HUES64 (cell line): ENCODE measurements at regions not wholly inside any gene's neighbourhood (a gene's known extent, or its start where the extent isn't known, plus 50 kb on each side); places are given as distances from the start of the nearest gene placed in this dataset.

ENCODE experiments used
- H3K27ac ChIP-seq: 2 replicates; pipeline ENCODE4 v1.7.0; 2013; ENCODE audit warnings: low read depth, low read length, inconsistent platforms
- H3K27me3 ChIP-seq: 2 replicates; pipeline ENCODE4 v1.6.1; 2013; ENCODE audit warnings: mild to moderate bottlenecking, low read length; ENCODE audit not compliant: insufficient read depth
- H3K36me3 ChIP-seq: 2 replicates; pipeline ENCODE4 v1.6.1; 2013; ENCODE audit warnings: mild to moderate bottlenecking, low read length; ENCODE audit not compliant: insufficient read depth
- H3K4me1 ChIP-seq: 2 replicates; pipeline ENCODE4 v1.6.1; 2013; ENCODE audit warnings: mild to moderate bottlenecking, low read length, moderate library complexity; ENCODE audit not compliant: insufficient read depth
- H3K4me3 ChIP-seq: 2 replicates; pipeline ENCODE4 v1.5.1; 2013; ENCODE audit warnings: mild to moderate bottlenecking, low read length, moderate library complexity
- H3K9ac ChIP-seq: 2 replicates; pipeline ENCODE4 v1.6.1; 2013; ENCODE audit warnings: mild to moderate bottlenecking, low read depth, low read length
- H3K9me3 ChIP-seq: 2 replicates; pipeline ENCODE4 v1.6.1; 2013; ENCODE audit warnings: low read depth, low read length; ENCODE audit not compliant: insufficient read depth
- WGBS: fragments of 150-250, 120-280 bp; methylation state at CpG from one replicate; pipeline ENCODE4 v1.1.7; 2013; ENCODE audit warnings: missing lambda C conversion rate; 5-methylcytosine and 5-hydroxymethylcytosine counted together

GRCh38 chr13:91272235-91272777 lies 75.2 kb upstream of the MIR17HG start:
- Histone ChIP-seq H3K27ac (no peak overlapping the region), H3K4me1 (no peaks in the 10 kb centered on the region), H3K36me3 (no peaks in the 10 kb centered on the region), H3K9me3 (no peaks in the 10 kb centered on the region), H3K27me3 (no peaks in the 10 kb centered on the region), H3K9ac (no peak overlapping the region), H3K4me3 (no peak overlapping the region)
- WGBS: 97% methylated on average over 9 of the region's 9 CpGs

GRCh38 chr13:91273675-91274074 lies 73.8 kb upstream of the MIR17HG start:
- Histone ChIP-seq H3K4me3 (no peak overlapping the region), H3K9me3 (no peaks in the 10 kb centered on the region), H3K4me1 (no peaks in the 10 kb centered on the region), H3K27me3 (no peaks in the 10 kb centered on the region), H3K9ac (no peak overlapping the region), H3K27ac (no peak overlapping the region), H3K36me3 (no peaks in the 10 kb centered on the region)
- WGBS: 88% methylated on average over 3 of the region's 3 CpGs

DNA sequence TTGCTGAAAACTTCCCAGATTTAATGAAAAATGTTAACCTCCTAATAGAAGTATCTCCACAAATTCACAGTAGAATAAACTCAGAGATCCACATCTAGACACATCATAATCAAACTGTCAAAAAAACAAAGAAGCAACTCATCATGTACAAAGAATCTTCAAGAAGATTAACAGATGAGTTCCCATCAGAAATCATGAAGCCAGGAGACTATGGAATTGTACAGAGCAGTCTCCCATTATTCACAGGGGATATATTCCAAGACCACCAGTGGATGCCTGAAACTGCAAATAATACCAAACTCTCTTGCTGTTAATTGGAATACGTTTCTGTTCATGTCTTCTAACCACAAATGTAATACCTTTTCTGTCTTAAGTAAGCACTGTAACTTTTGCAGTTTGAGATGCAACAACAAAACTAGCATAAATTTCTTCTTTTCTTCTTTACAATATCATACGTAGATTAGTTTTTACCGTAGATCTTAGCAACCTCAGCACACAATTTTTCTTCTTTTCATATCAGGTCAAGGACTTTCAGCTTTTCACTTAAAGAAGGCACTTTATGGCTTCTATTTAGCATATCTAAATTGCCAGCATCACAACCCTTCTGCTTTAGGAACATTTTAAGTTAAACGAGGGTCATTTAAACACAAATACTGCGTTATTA lies 70.3 kb upstream of the MIR17HG start:
- Histone ChIP-seq H3K9ac (no peak overlapping the region), H3K27me3 (no peaks in the 10 kb centered on the region), H3K9me3 (no peaks in the 10 kb centered on the region), H3K36me3 (no peaks in the 10 kb centered on the region), H3K4me1 (no peaks in the 10 kb centered on the region), H3K4me3 (no peak overlapping the region), H3K27ac (no peak overlapping the region)
- 96% methylated on average over 5 of the region's 5 CpGs for whole genome bisulfite sequencing

GRCh38 chr13:91278291-91278690 lies 69.2 kb upstream of the MIR17HG start:
- Histone ChIP-seq H3K4me1 (no peaks in the 10 kb centered on the region), H3K36me3 (no peaks in the 10 kb centered on the region), H3K4me3 (no peak overlapping the region), H3K9me3 (no peaks in the 10 kb centered on the region), H3K27ac (no peak overlapping the region), H3K27me3 (no peaks in the 10 kb centered on the region), H3K9ac (no peak overlapping the region)
- WGBS: 97% methylated on average over 3 of the region's 3 CpGs

- no peaks in the 10 kb centered on the region for H3K9me3 ChIP-seq
- H3K27ac ChIP-seq: no peak overlapping the region
- WGBS: 91% methylated on average over 2 of the region's 2 CpGs
- no peak overlapping the region for H3K4me3 ChIP-seq
- H3K27me3 ChIP-seq: no peaks in the 10 kb centered on the region
- H3K36me3 ChIP-seq: no peaks in the 10 kb centered on the region
- H3K4me1 ChIP-seq: no peaks in the 10 kb centered on the region
- H3K9ac ChIP-seq: no peak overlapping the region
These were observed 68.6 kb upstream of the MIR17HG start for GRCh38 chr13:91278888-91279287.

DNA sequence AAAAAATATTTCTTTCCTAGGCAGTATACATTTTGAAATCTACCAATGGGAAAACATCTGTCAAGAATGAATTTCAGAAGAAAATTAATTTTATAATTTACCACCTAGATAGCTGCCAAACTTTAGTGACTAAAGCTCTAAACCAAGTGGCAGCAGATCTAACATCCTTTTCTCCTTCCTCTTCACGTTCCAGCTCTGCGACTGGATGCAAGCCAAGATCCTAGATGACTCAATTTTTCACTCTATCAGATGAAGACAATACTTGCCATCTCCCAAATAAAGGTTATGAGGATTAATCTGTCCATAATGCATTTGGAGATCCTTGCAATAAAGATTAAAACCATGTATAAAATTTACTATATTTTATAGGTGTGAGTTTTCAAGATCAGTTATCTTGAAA lies 66.7 kb upstream of the MIR17HG start:
- no peak overlapping the region for H3K27ac ChIP-seq
- H3K27me3 ChIP-seq: no peaks in the 10 kb centered on the region
- H3K9me3 ChIP-seq: no peaks in the 10 kb centered on the region
- WGBS: 100% methylated on average over 2 of the region's 2 CpGs
- no peak overlapping the region for H3K4me3 ChIP-seq
- no peaks in the 10 kb centered on the region for H3K36me3 ChIP-seq
- H3K9ac ChIP-seq: no peak overlapping the region
- no peaks in the 10 kb centered on the region for H3K4me1 ChIP-seq

DNA sequence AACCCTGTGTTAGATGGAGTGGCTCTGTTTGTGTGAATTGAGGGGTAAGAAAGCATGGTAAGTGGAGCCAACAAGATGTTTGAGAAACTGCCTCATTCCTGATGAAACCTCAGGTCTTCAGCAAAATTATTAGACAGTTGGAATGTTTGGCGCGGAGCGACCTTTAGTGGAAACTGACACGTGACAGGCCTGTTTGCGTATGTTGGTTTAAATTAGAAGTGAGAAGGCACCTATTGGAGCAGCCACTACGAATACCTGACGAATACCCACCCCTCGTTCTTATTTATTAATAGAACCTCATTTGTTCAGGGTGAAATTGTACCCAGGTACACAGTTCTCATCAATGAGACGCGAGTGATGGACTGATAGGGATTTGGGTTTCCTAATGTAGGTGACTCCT lies 63.2 kb upstream of the MIR17HG start:
- Histone ChIP-seq H3K27ac (no peak overlapping the region), H3K9me3 (0 out of 2 replicates have a peak, but pooled peaks cover 6% of the 10 kb centered on the region), H3K4me3 (no peak overlapping the region), H3K27me3 (no peaks in the 10 kb centered on the region), H3K36me3 (no peaks in the 10 kb centered on the region), H3K9ac (no peak overlapping the region), H3K4me1 (no peaks in the 10 kb centered on the region)
- WGBS: 98% methylated on average over 10 of the region's 10 CpGs

DNA sequence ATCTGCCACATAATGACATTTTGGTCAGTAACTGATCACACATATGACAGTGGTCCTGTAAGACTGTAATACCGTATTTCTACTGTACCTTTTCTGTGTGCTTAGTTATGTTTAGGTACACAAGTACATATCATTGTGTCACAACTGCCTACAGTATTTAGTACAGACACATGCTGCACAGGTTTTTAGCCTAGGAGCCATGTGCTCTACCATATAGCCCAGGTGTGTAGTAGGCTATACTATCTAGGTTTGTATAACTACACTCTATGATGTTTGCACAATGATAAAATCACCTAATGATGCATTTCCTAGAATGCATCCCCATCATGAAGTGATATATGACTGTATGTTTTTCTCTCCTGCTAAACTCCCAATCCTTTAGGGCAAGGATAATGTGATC lies 61.2 kb upstream of the MIR17HG start:
- H3K9ac ChIP-seq: no peak overlapping the region
- no peaks in the 10 kb centered on the region for H3K27me3 ChIP-seq
- H3K4me3 ChIP-seq: no peak overlapping the region
- 100% methylated on average over 1 of the region's 1 CpG for WGBS
- H3K9me3 ChIP-seq: 0 out of 2 replicates have a peak, but pooled peaks cover 6% of the 10 kb centered on the region
- H3K27ac ChIP-seq: no peak overlapping the region
- no peaks in the 10 kb centered on the region for H3K36me3 ChIP-seq
- H3K4me1 ChIP-seq: no peaks in the 10 kb centered on the region

GRCh38 chr13:91291078-91291477 lies 56.4 kb upstream of the MIR17HG start:
- 93% methylated on average over 2 of the region's 2 CpGs for WGBS
- no peaks in the 10 kb centered on the region for H3K36me3 ChIP-seq
- H3K27me3 ChIP-seq: no peaks in the 10 kb centered on the region
- H3K4me3 ChIP-seq: no peak overlapping the region
- no peaks in the 10 kb centered on the region for H3K4me1 ChIP-seq
- no peak overlapping the region for H3K9ac ChIP-seq
- H3K9me3 ChIP-seq: 0 out of 2 replicates have a peak, but pooled peaks cover 6% of the 10 kb centered on the region
- H3K27ac ChIP-seq: no peak overlapping the region

GRCh38 chr13:91292630-91293221 lies 54.8 kb upstream of the MIR17HG start:
- 80% methylated on average over 6 of the region's 7 CpGs for WGBS
- no peak overlapping the region for H3K27ac ChIP-seq
- no peaks in the 10 kb centered on the region for H3K36me3 ChIP-seq
- no peaks in the 10 kb centered on the region for H3K27me3 ChIP-seq
- H3K4me1 ChIP-seq: no peaks in the 10 kb centered on the region
- no peak overlapping the region for H3K4me3 ChIP-seq
- H3K9ac ChIP-seq: no peak overlapping the region
- H3K9me3 ChIP-seq: 0 out of 2 replicates have a peak, but pooled peaks cover 6% of the 10 kb centered on the region

- H3K27ac ChIP-seq: no peak overlapping the region
- no peak overlapping the region for H3K9ac ChIP-seq
- no peaks in the 10 kb centered on the region for H3K27me3 ChIP-seq
- 95% methylated on average over 12 of the region's 15 CpGs for WGBS
- H3K4me3 ChIP-seq: no peak overlapping the region
- no peaks in the 10 kb centered on the region for H3K4me1 ChIP-seq
- no peaks in the 10 kb centered on the region for H3K36me3 ChIP-seq
- no peaks in the 10 kb centered on the region for H3K9me3 ChIP-seq
These were observed 51.6 kb upstream of the MIR17HG start for GRCh38 chr13:91295712-91296410.
